K562 (cell line): ENCODE measurements at regions not wholly inside any gene's neighbourhood (a gene's known extent, or its start where the extent isn't known, plus 50 kb on each side); places are given as distances from the start of the nearest gene placed in this dataset.

Experiments used
- ATAC-seq: fragments of 200-7000 bp; cut with Tn5 transposase; 3 replicates; pipeline ENCODE4 v1.9.1; 2020; ENCODE audit warnings: moderate library complexity
- BruUV-seq: library from RNA; stranded (reverse); fragments of 400-500 nt; replicated peaks from 2 replicates; lab custom pipeline; 2021; lab: Mats Ljungman, UMichigan
- CTCF ChIA-PET: fragments of 300-600 bp; formaldehyde crosslinking; extraction: SDS; loops from one replicate; lab custom pipeline; 2021; ENCODE audit warnings: low intra/inter-chr PET ratio; lab: Yijun Ruan, JAX
- POLR2A ChIA-PET: fragments of 300-600, 350-650 bp; sonication (Branson Sonifier 250); formaldehyde crosslinking; extraction: SDS; loops from one replicate; lab custom pipeline; 2021; ENCODE audit warnings: antibody characterized with exemption, inconsistent platforms; lab: Yijun Ruan, JAX
- DNase-seq, 4 experiments: peaks; one replicate each; pipeline versions ENCODE4 v3.0.0 to v3.0.0-alpha.2; 2011 to 2018; ENCODE audit warnings: low spot score in 3 of 4, mixed read lengths in 3 of 4; ENCODE audit errors: extremely low read depth in 1 of 4
- FAIRE-seq: peaks from 2 replicates; lab custom pipeline; 2011; peaks lifted over from hg19 to GRCh38; lab: Jason Lieb, UNC
- H2AFZ ChIP-seq: 2 replicates; pipeline ENCODE4 v1.6.0; 2011; ENCODE audit warnings: low read depth, low read length, control low read depth, inconsistent platforms
- H3K27ac ChIP-seq: fragments of 200-600 bp; 3 replicates; pipeline ENCODE4 v1.8.0; 2011; ENCODE audit warnings: low read depth, mild to moderate bottlenecking, control low read depth, inconsistent platforms, low read length, moderate library complexity, mixed read lengths; ENCODE audit errors: extremely low read depth
- H3K27me3 ChIP-seq, 2 experiments: fragments of 300-600 bp in 1 of 2; 2 replicates in 1 of 2; 3 replicates in 1 of 2; pipeline versions ENCODE4 v1.6.0 to v1.8.0; 2011; ENCODE audit warnings: inconsistent platforms in 2 of 2, low read length in 2 of 2, mild to moderate bottlenecking in 1 of 2, mixed read lengths in 1 of 2, moderate library complexity in 1 of 2; ENCODE audit not compliant: control insufficient read depth in 2 of 2, insufficient read depth in 2 of 2
- H3K36me3 ChIP-seq: fragments of 300-600 bp; 3 replicates; pipeline ENCODE4 v1.8.0; 2011; ENCODE audit warnings: mild to moderate bottlenecking, low read length, inconsistent platforms; ENCODE audit not compliant: control insufficient read depth, insufficient read depth
- H3K4me1 ChIP-seq, 2 experiments: fragments of 200-600 bp in 1 of 2; replicated peaks in 1 of 2; 2 replicates in 1 of 2; 3 replicates in 1 of 2; pipeline versions ENCODE4 v1.5.1 to v1.8.0; 2011; ENCODE audit warnings: inconsistent platforms in 2 of 2, low read length in 2 of 2, mild to moderate bottlenecking in 1 of 2, mixed read lengths in 1 of 2, moderate library complexity in 1 of 2; ENCODE audit not compliant: control insufficient read depth in 2 of 2, insufficient read depth in 2 of 2
- H3K4me2 ChIP-seq: 2 replicates; pipeline ENCODE4 v1.6.1; 2011; ENCODE audit warnings: low read length, control low read depth, inconsistent platforms, mixed read lengths; ENCODE audit not compliant: insufficient read depth
- H3K4me3 ChIP-seq: fragments of 200-600 bp; sonication (generic), shearing (Covaris generic); 2 replicates; pipeline ENCODE4 v1.5.1; 2016; ENCODE audit warnings: control low read depth, inconsistent platforms
- H3K79me2 ChIP-seq: fragments of 200-600 bp; 3 replicates; pipeline ENCODE4 v1.8.0; 2011; ENCODE audit warnings: low read length, inconsistent platforms; ENCODE audit not compliant: control insufficient read depth, insufficient read depth
- H3K9ac ChIP-seq, 2 experiments: 2 replicates each; pipeline versions ENCODE4 v1.6.0 to v1.6.1; 2011; ENCODE audit warnings: low read depth in 2 of 2, low read length in 2 of 2, control low read depth in 1 of 2, inconsistent platforms in 1 of 2, mild to moderate bottlenecking in 1 of 2, mixed read lengths in 1 of 2; ENCODE audit not compliant: insufficient read depth in 1 of 2
- H3K9me1 ChIP-seq: one replicate; pipeline ENCODE4 v1.6.0; 2011; ENCODE audit warnings: inconsistent platforms, mild to moderate bottlenecking, low read length, moderate library complexity; ENCODE audit not compliant: control insufficient read depth, insufficient read depth
- H3K9me3 ChIP-seq: replicated peaks from 2 replicates; pipeline ENCODE4 v1.5.1; 2011; ENCODE audit warnings: low read depth, low read length, inconsistent platforms; ENCODE audit not compliant: control insufficient read depth, insufficient read depth
- H4K20me1 ChIP-seq: replicated peaks from 2 replicates; pipeline ENCODE4 v1.6.1; 2011; ENCODE audit warnings: low read length, inconsistent platforms, mixed read lengths; ENCODE audit not compliant: control insufficient read depth, insufficient read depth
- CBX1 ChIP-seq: sonication (generic); IDR thresholded peaks from 2 replicates; pipeline ENCODE4 v1.6.1; 2016; ENCODE audit warnings: antibody characterized with exemption, low read depth, mild to moderate bottlenecking
- COPS2 ChIP-seq: fragments of 450-650 bp; conservative IDR thresholded peaks from 2 replicates; pipeline ENCODE4 v1.6.1; 2016; ENCODE audit warnings: mild to moderate bottlenecking, moderate library complexity
- FOXO4 ChIP-seq: fragments of 450-650 bp; formaldehyde crosslinking; IDR thresholded peaks from 2 replicates; pipeline ENCODE4 v1.4.0; 2020; ENCODE audit warnings: mild to moderate bottlenecking, moderate library complexity
- GTF2B ChIP-seq: IDR thresholded peaks from 2 replicates; pipeline ENCODE4 v1.6.1; 2011; ENCODE audit not compliant: insufficient read length; ENCODE audit errors: extremely low read depth
- L3MBTL2 ChIP-seq: fragments of 450-650 bp; IDR thresholded peaks from 2 replicates; pipeline ENCODE4 v1.6.1; 2016; ENCODE audit warnings: mild to moderate bottlenecking, moderate library complexity
- MCM2 ChIP-seq: fragments of 450-650 bp; IDR thresholded peaks from 2 replicates; pipeline ENCODE4 v1.6.1; 2017; ENCODE audit warnings: low read depth, mild to moderate bottlenecking
- MEF2A ChIP-seq: IDR thresholded peaks from 2 replicates; pipeline ENCODE4 v1.6.1; 2011; ENCODE audit warnings: low read depth, mild to moderate bottlenecking, low read length, moderate library complexity; ENCODE audit not compliant: control insufficient read depth
- MLLT1 ChIP-seq, 2 experiments: fragments of 450-650 bp; IDR thresholded peaks; 2 replicates each; pipeline ENCODE4 v1.6.1; 2016
- NR1H2 ChIP-seq: sonication (generic); formaldehyde crosslinking; IDR thresholded peaks from 2 replicates; pipeline ENCODE4 v1.4.0; 2020; ENCODE audit warnings: mild to moderate bottlenecking, missing genetic modification reagents
- NR2C1 ChIP-seq, 2 experiments: fragments of 450-650 bp; IDR thresholded peaks; 2 replicates each; pipeline ENCODE4 v1.6.1; 2017; ENCODE audit warnings: mild to moderate bottlenecking in 2 of 2, antibody characterized with exemption in 1 of 2, inconsistent platforms in 1 of 2, missing compliant biosample characterization in 1 of 2, missing genetic modification characterization in 1 of 2
- PCBP2 ChIP-seq: fragments of 200-400 bp; formaldehyde crosslinking; IDR thresholded peaks from 2 replicates; pipeline ENCODE4 v1.6.1; 2018; ENCODE audit warnings: low read length, low read depth, mild to moderate bottlenecking, moderate library complexity; ENCODE audit not compliant: poor library complexity, severe bottlenecking
- SETDB1 ChIP-seq: IDR thresholded peaks from one replicate; pipeline ENCODE4 v1.6.1; 2012; ENCODE audit warnings: low read length, control low read depth, inconsistent platforms
- SNAPC5 ChIP-seq: fragments of 250-450 bp; sonication (Bioruptor Pico); IDR thresholded peaks from 2 replicates; pipeline ENCODE4 v1.8.0; 2021; ENCODE audit warnings: moderate library complexity, mild to moderate bottlenecking, inconsistent platforms
- THAP7 ChIP-seq: fragments of 250-450 bp; sonication (Bioruptor Pico); IDR thresholded peaks from 2 replicates; pipeline ENCODE4 v1.5.0; 2021
- ZNF146 ChIP-seq: IDR thresholded peaks from one replicate; pipeline ENCODE4 v1.6.1; 2018; ENCODE audit warnings: missing compliant biosample characterization; ENCODE audit not compliant: unreplicated experiment
- ZNF347 ChIP-seq: fragments of 450-650 bp; formaldehyde crosslinking; IDR thresholded peaks from 2 replicates; pipeline ENCODE4 v1.4.0; 2020; ENCODE audit warnings: low read depth, mild to moderate bottlenecking, moderate library complexity
- WGBS: fragments of 100-300 bp; shearing (Covaris generic); methylation state at CpG from one replicate; pipeline ENCODE4 v1.1.6; 2016; ENCODE audit warnings: low coverage, mixed read lengths; ENCODE audit not compliant: insufficient coverage; ENCODE audit errors: missing lambda C conversion rate; 5-methylcytosine and 5-hydroxymethylcytosine counted together
- in situ Hi-C: fragments of 300-500 bp; cut with MboI; formaldehyde crosslinking; loops from 4 replicates; pipeline ENCODE4 v1.15.0; 2018; ENCODE audit warnings: inconsistent platforms, mixed read lengths
- intact Hi-C: fragments of 100-400 bp; cut with micrococcal nuclease; formaldehyde crosslinking; loops from 2 replicates; pipeline ENCODE4 v1.14.2; 2022

- TF ChIP-seq CBX1, result no peak
- no peak for TF ChIP-seq L3MBTL2
- no peak for TF ChIP-seq ZNF146 (CRISPR knock-in tag)
- TF ChIP-seq GTF2B, result no peak
- TF ChIP-seq NR1H2 (CRISPR knock-in tag), result no peak
- no peak for TF ChIP-seq SETDB1
These were observed 742.9 kb downstream of the TLR4 start (continued) for GRCh38 chr9:118446943-118447639.

- FAIRE-seq, result no peak
- no peaks in the 10 kb centered on the region for H3K36me3 ChIP-seq
- ATAC-seq, result no peak
- H3K27ac ChIP-seq, result no peak overlapping the region
- no peaks in the 10 kb centered on the region; the same call in 1 of the 2 replicates for H3K9me3 ChIP-seq
- H2AFZ ChIP-seq, result no peak overlapping the region
- CTCF ChIA-PET, result no interaction called here
- no peak overlapping the region for H3K9ac ChIP-seq
- no peak for DNase-seq
- no peaks in the 10 kb centered on the region for H4K20me1 ChIP-seq
- no peak overlapping the region for H3K4me3 ChIP-seq
- BruUV-seq, result no TSS peak
- in situ Hi-C loops (no loop called here), intact Hi-C loops (no loop called here)
- H3K79me2 ChIP-seq, result no peaks in the 10 kb centered on the region
- no peaks in the 10 kb centered on the region for H3K9me1 ChIP-seq
- POLR2A ChIA-PET, result no interaction called here
- H3K4me1 ChIP-seq, result no peaks in the 10 kb centered on the region
- 0% methylated on average over 2 of the region's 2 CpGs for WGBS
- no peaks in the 10 kb centered on the region for H3K27me3 ChIP-seq
- H3K4me2 ChIP-seq, result no peak overlapping the region
- TF ChIP-seq ZNF347, result no peak
- TF ChIP-seq PCBP2, result no peak
- no peak for TF ChIP-seq MEF2A
- TF ChIP-seq MCM2, result no peak
- TF ChIP-seq NR2C1 (IDR thresholded peaks at IDR 0.05), result no peak
- no peak for TF ChIP-seq NR2C1 (tag; IDR thresholded peaks at IDR 0.05)
- no peak for TF ChIP-seq THAP7
- TF ChIP-seq SNAPC5 (CRISPR knock-in tag), result no peak
- TF ChIP-seq COPS2, result no peak
- no peak for TF ChIP-seq FOXO4 (CRISPR knock-in tag)
- no peak for TF ChIP-seq MLLT1 (IDR thresholded peaks at IDR 0.05)
These were observed 745.4 kb downstream of the TLR4 start for GRCh38 chr9:118449554-118449953.
